Heart left ventricle (tissue), 16 donors: ENCODE measurements at regions not wholly inside any gene's neighbourhood (a gene's known extent, or its start where the extent isn't known, plus 50 kb on each side); places are given as distances from the start of the nearest gene placed in this dataset.

Source experiments
- ATAC-seq, 4 donors: fragments of 200-7000 bp; cut with Tn5 transposase; one replicate each; pipeline ENCODE4 v1.9.1; 2020 to 2022; ENCODE audit warnings: moderate library complexity in 4 of 4, mild to moderate bottlenecking in 3 of 4, moderate number of reproducible peaks in 1 of 4
- DNase-seq, 5 donors: peaks; one replicate each; pipeline ENCODE4 v3.0.0-alpha.2; 2020
- H3K27ac ChIP-seq, 12 donors: fragments of 200-600 bp; sonication (generic) in 4 of 12; one replicate each; pipeline versions ENCODE4 v1.5.0 to v1.8.0; 2016 to 2022; ENCODE audit warnings: mild to moderate bottlenecking in 2 of 12
- H3K27me3 ChIP-seq, 9 donors: fragments of 200-600 bp; sonication (generic) in 2 of 9; one replicate each; pipeline versions ENCODE4 v1.5.1 to v1.8.0; 2016 to 2022; ENCODE audit warnings: mild to moderate bottlenecking in 3 of 9
- H3K36me3 ChIP-seq, 9 donors: fragments of 200-600 bp; sonication (generic) in 2 of 9; one replicate each; pipeline versions ENCODE4 v1.5.0 to v1.8.0; 2018 to 2022; ENCODE audit warnings: mild to moderate bottlenecking in 2 of 9
- H3K4me1 ChIP-seq, 12 donors: fragments of 200-600 bp; sonication (generic) in 4 of 12; one replicate each; pipeline versions ENCODE4 v1.5.0 to v1.8.0; 2016 to 2022; ENCODE audit warnings: mild to moderate bottlenecking in 3 of 12
- H3K4me3 ChIP-seq, 12 donors: fragments of 200-600 bp; sonication (generic) in 4 of 12; one replicate each; pipeline versions ENCODE4 v1.5.0 to v1.8.0; 2017 to 2022; ENCODE audit warnings: mild to moderate bottlenecking in 9 of 12, moderate library complexity in 4 of 12
- H3K9me3 ChIP-seq, 12 donors: fragments of 200-600 bp; sonication (generic) in 4 of 12; one replicate each; pipeline versions ENCODE4 v1.5.0 to v1.8.0; 2016 to 2022; ENCODE audit warnings: mild to moderate bottlenecking in 1 of 12
- POLR2A ChIP-seq, 2 donors: fragments of 450-650 bp; IDR thresholded peaks; one replicate each; pipeline ENCODE4 v1.6.1; 2017; ENCODE audit warnings: antibody characterized with exemption in 2 of 2, mild to moderate bottlenecking in 2 of 2, moderate library complexity in 2 of 2
- WGBS, 4 donors: extraction: QIAGEN DNeasy Blood & Tissue Kit in 2 of 4; methylation state at CpG; one replicate each; pipeline versions ENCODE4 v1.1.5 to v1.1.7; 2013 to 2018; 5-methylcytosine and 5-hydroxymethylcytosine counted together
- intact Hi-C, 10 donors: fragments of 100-400 bp; cut with DNase I; formaldehyde crosslinking; loops; one replicate each; pipeline versions ENCODE4 v1.11.1 to v1.14.2; 2022
- TF ChIP-seq, protein P1 (sequence below), 12 donors: fragments of 200-600 bp; sonication (generic) in 4 of 12; IDR thresholded peaks; one replicate each; pipeline versions ENCODE4 v1.5.0 to v1.8.0; 2018 to 2022; ENCODE audit warnings: antibody characterized with exemption in 12 of 12, mild to moderate bottlenecking in 5 of 12
- donor health status: ischemic (EF 13 %, LVEDD 7.1; RV severe dilation, severe dysfunction).
- donor health status: healthy with polysubstance abuse.
- donor health status: DM: no; HTN: yes; CAD: no.
- donor health status: DM: no; HTN: no; CAD: no.
- donor health status: ischemic (EF 25% LVEDD 6.9; RV normal size, moderate dysfunction).
- donor health status: ischemic (EF 25% LVEDD 5.7; RV mildly dilated, moderate dysfunction).
- donor health status: healthy.
- donor health status: DM: yes; HTN: yes; CAD: no.
- donor health status: ischemic (EF 35%, LVEDD 5.7; RV mildly dilated, moderate dysfunction).
- donor health status: nonischemic (EF 11% LVEDD 7.7; RV severe dilation, severe dysfunction).
- donor health status: DM: yes; HTN: yes; CAD: no.
- donor health status: PGD.
- donor health status: ischemic (EF 29% LVEDD 5.4; RV normal size, mild dysfunction).
- donor health status: nonischemic (EF 23%, LVEDD 6.1; RV moderate dilation, normal function).

DNA sequence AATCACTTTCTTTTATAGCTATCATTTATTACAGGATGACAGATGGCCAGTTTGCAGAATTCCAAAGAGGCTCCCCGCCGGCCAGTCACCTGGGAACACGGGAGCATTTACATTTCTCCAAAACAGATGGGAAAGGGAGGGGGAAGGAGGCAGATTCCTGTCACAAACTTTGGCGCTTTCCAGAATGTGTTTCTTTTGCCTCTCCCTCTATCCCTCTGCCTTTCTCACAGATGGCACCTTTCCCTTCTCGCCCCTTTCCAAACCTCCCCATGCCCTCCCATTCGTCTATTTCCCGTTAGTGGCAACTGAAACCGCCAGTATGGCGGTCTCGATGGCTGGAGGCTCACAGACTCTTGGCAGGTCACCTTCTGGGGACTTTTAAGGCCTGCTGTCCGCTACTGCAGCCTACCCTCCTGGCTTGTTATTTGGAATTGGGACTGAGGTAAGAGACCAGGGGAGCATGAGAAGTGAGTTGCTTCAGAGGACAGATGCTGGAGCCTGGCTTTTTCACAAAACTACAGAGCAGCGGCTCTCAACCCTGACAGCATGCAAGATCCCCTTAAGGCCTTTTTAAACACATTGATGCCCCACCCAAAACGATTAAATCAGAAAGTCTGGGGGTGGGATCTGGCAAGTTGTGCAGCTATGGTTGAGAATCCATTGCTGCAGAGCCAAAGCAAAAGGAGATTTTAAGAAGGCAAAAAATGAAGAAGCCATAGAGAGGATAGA is 161.5 kb upstream of the VASH1 start:
- 69 to 79% (median 77%) methylated on average over 13 of the region's 13 CpGs for WGBS, 4 donors
- ATAC-seq, result no peak
- Histone ChIP-seq H3K27ac (no peak overlapping the region), H3K36me3 (no peaks in the 10 kb centered on the region), H3K4me1 (peaks cover 0 to 3% (median 0%) of the 10 kb centered on the region in 12 donors), H3K4me3 (no peak overlapping the region), H3K27me3 (peaks cover 0 to 2% (median 0%) of the 10 kb centered on the region in 9 donors), H3K9me3 (peaks cover 0 to 6% (median 0%) of the 10 kb centered on the region in 12 donors)
- intact Hi-C loops, result no loop called here
- no peak for DNase-seq
- no peak for TF ChIP-seq POLR2A (IDR thresholded peaks at IDR 0.05)
- TF ChIP-seq, protein P1, sequence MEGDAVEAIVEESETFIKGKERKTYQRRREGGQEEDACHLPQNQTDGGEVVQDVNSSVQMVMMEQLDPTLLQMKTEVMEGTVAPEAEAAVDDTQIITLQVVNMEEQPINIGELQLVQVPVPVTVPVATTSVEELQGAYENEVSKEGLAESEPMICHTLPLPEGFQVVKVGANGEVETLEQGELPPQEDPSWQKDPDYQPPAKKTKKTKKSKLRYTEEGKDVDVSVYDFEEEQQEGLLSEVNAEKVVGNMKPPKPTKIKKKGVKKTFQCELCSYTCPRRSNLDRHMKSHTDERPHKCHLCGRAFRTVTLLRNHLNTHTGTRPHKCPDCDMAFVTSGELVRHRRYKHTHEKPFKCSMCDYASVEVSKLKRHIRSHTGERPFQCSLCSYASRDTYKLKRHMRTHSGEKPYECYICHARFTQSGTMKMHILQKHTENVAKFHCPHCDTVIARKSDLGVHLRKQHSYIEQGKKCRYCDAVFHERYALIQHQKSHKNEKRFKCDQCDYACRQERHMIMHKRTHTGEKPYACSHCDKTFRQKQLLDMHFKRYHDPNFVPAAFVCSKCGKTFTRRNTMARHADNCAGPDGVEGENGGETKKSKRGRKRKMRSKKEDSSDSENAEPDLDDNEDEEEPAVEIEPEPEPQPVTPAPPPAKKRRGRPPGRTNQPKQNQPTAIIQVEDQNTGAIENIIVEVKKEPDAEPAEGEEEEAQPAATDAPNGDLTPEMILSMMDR (IDR thresholded peaks at IDR 0.05), result no peak

DNA sequence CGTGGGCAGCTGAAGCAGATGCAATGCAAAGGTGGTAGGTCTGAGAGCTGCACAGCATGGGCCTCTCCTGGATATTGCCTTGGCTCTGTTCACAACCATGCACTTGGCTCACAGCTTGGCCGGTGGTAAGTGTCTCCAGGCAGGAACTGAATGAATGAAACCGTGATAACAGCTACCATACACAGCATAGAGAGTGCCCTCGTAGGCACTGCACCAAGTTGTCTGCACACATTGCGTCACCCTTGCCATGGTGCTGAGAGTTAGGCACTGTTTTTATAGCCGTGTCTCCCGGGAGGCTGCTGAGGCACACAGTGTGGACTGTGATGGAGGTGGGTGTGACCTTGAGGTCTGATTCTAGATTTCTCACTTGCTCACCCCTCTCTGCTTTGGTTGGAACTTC is 157.6 kb upstream of the VASH1 start:
- TF ChIP-seq, protein P1 (IDR thresholded peaks at IDR 0.05), result no peak
- no peak for TF ChIP-seq POLR2A (IDR thresholded peaks at IDR 0.05)
- no peak overlapping the region for H3K27ac ChIP-seq
- intact Hi-C loops, result no loop called here
- no peaks in the 10 kb centered on the region for H3K36me3 ChIP-seq
- H3K27me3 ChIP-seq, result peaks cover 0 to 2% (median 0%) of the 10 kb centered on the region in 9 donors
- ATAC-seq, result peak; percentile 98 to 99 (median 98)
- peaks cover 0 to 3% (median 0%) of the 10 kb centered on the region in 12 donors for H3K4me1 ChIP-seq
- no peak overlapping the region for H3K4me3 ChIP-seq
- peaks cover 0 to 6% (median 0%) of the 10 kb centered on the region in 12 donors for H3K9me3 ChIP-seq
- 43 to 72% (median 65%) methylated on average over 6 to 7 of the region's 7 CpGs for WGBS, 4 donors
- peak in 4 of 5 donors; percentile 34 to 75 (median 60) for DNase-seq

DNA sequence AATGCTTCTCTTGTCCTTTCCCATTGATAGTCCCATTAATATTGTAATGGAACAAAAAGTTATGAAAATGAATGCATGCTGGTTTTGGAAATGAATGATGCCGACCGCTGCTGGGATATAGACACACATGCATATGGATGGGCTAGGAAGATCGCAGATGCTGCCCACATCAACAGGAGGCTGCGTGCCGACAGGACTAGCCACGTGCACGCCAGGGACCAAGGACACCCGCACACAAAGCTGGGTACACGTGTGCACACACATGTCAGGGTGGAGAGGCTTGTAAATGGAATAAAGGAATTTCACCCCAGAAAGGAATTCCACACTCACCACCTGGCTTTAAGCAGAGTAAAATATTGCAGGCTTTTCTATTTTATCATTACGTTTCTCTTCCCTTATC is 153.8 kb upstream of the VASH1 start:
- no peak for ATAC-seq
- intact Hi-C loops, result no loop called here
- WGBS, 4 donors, result 82 to 93% (median 90%) methylated on average over 10 of the region's 10 CpGs
- H3K27me3 ChIP-seq, result no peaks in the 10 kb centered on the region
- no peak overlapping the region for H3K4me3 ChIP-seq
- H3K9me3 ChIP-seq, result no peaks in the 10 kb centered on the region
- no peak for DNase-seq
- TF ChIP-seq POLR2A (IDR thresholded peaks at IDR 0.05), result no peak
- peaks cover 0 to 3% (median 0%) of the 10 kb centered on the region in 12 donors for H3K4me1 ChIP-seq
- no peak overlapping the region for H3K27ac ChIP-seq
- H3K36me3 ChIP-seq, result no peaks in the 10 kb centered on the region

DNA sequence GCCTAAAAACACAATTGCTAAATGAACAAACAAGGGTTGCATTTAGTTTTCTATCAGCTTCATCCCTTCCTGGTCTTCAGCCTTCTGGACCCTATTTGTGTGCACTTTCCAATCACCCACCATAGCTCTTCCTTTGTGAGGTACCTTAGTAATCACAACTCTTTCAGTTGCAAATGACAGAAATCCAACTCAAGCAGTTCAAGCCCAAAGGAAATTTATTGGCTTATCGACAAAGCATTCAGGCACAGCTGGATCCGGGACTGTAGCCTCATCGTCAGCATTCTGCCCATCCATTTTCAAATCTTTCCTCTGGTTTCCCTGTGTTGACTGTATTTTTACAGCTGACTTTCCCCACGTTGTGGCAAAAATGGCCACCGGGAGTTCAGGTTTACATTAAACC is 148.6 kb upstream of the VASH1 start:
- Histone ChIP-seq H3K27me3 (no peaks in the 10 kb centered on the region), H3K9me3 (peaks cover 0 to 18% (median 9%) of the 10 kb centered on the region in 12 donors), H3K4me1 (no peaks in the 10 kb centered on the region), H3K27ac (no peak overlapping the region), H3K36me3 (no peaks in the 10 kb centered on the region), H3K4me3 (no peak overlapping the region)
- no peak for TF ChIP-seq POLR2A (IDR thresholded peaks at IDR 0.05)
- TF ChIP-seq, protein P1 (IDR thresholded peaks at IDR 0.05), result no peak
- ATAC-seq, result no peak
- DNase-seq, result no peak
- WGBS, 4 donors, result 42 to 52% (median 44%) methylated on average over 5 of the region's 5 CpGs
- intact Hi-C loops, result no loop called here
